NCI-H446 (cell line): ENCODE measurements at regions not wholly inside any gene's neighbourhood (a gene's known extent, or its start where the extent isn't known, plus 50 kb on each side); places are given as distances from the start of the nearest gene placed in this dataset.

Experiments
- DNase-seq, 2 experiments: peaks; one replicate each; lab custom pipeline; 2025; lab: John Stamatoyannopoulos, UW

- no peak for DNase-seq
These were observed 89.4 kb downstream of the TMEM30B start for GRCh38 chr14:61191733-61192132.

GRCh38 chr14:61190341-61190740, 90.8 kb downstream of the TMEM30B start:
- no peak for DNase-seq

GRCh38 chr14:61188978-61189808, 91.9 kb downstream of the TMEM30B start:
- no peak for DNase-seq

DNA sequence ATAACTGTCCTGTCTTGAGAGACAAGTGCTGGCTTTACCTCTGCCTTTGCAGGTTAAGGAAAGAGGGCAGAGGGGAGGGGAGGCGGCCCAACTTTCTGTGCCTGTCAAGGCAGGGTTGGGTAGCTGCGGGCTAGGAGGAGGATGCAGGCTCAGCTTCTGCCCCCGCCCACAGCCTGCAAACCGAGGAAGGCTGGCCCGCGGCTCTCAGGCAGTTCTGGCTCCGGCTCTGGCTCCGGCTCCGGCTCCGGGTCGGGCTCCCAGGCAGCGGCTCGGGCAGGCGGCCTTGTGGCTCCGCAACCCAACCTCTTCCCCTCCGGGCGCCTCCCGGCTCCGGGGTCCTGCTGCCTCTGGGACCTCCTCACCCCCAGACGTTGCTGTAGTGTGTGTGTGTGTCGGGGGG, 92.9 kb downstream of the TMEM30B start:
- no peak for DNase-seq

GRCh38 chr14:61187196-61187905, 93.8 kb downstream of the TMEM30B start:
- no peak for DNase-seq

DNA sequence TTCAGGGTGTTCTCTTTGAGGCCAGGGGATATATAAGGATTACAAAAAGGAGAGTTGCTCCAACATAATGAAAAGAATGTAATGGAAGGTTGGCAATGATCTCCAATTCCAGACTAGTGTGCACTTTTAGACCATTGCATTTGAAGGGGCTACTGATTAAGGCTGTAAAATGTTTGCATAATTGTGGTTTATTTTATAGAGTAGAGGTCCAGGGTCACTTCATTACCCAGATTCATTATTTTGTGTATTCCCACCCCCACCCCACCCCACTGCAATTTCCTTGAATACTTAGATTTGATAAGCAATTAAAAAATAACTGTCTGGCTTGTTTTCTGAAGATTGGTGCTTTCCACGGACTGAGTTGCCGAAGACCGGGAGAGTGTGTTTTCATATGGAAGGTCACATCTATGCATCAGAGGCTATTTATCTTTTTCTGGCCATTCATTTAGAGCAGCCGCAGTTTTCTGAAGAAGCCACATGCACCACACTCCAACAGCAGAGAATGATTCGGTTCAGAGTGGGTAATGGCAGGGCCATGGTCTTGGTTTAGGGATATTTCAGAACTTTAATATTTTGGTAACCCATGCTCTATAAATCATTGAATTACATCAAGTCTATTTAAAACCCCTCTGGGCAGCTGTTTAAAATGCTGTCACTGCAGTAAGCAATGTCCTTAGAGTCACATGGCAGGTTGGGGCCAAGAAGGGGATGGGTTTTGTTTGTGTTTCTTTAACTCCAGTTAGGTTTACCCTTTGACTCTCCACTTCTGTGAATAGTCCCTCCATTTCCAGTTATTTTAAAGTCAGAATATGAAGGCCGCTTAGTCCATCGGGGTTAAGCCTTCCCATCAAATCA, 94.6 kb downstream of the TMEM30B start:
- DNase-seq, result no peak

DNA sequence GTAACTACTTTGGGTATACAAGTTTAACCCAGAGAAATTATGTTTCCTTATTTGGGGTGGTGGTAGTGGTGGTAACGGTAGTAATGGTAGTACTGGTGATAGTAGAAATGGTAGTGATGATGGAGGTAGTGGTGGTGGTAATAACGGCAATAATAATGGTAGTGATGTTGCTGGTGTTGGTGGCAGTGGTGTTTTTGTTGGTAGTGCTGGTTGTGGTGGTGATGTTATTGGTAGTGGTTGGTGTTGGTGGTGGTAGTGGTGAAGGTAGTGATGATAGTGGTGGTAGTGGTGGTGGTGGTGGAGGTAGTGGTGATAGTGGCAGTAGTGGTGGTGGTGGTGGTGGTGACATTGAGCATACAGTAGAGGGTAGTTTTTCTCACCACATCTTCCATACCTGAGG, 95.6 kb downstream of the TMEM30B start:
- DNase-seq, result no peak

- no peak for DNase-seq
These were observed 97.0 kb downstream of the TMEM30B start for GRCh38 chr14:61184112-61184511.

DNA sequence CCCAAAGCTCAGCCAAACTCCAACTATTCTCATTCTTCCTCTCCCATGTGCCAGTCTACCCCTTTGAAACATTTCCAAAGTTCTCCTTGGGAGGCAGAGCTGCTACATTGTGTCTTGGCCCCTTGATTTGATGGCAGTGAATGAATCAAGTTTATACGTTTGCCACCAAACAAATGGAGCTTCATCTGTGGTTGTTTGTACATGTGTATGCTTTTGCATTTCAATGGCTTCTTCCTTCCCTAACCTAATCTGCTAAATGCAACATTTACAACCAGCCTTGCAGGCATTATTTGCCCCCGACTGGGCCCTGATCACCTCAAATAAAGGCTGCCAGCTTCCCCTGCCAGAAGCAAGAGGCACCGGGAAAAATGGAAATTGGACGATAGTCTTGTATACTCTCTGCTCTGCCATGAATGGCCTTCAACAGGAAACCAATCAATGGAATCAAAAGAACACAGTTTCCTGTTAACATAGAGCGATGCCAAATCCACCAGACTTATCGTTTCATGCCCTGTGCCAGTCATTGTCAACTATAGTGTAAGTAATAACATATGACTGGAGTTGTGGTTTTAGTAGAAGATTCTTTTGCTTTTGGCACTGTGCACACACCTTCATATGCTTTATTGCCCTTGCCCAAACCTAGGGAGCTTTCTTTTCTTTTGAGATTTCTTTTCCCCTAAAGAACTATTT, 97.8 kb downstream of the TMEM30B start:
- no peak for DNase-seq

- no peak for DNase-seq
These were observed 101.2 kb downstream of the TMEM30B start for GRCh38 chr14:61179796-61180398.

- no peak for DNase-seq
These were observed 102.0 kb downstream of the TMEM30B start for GRCh38 chr14:61179061-61179690.

DNA sequence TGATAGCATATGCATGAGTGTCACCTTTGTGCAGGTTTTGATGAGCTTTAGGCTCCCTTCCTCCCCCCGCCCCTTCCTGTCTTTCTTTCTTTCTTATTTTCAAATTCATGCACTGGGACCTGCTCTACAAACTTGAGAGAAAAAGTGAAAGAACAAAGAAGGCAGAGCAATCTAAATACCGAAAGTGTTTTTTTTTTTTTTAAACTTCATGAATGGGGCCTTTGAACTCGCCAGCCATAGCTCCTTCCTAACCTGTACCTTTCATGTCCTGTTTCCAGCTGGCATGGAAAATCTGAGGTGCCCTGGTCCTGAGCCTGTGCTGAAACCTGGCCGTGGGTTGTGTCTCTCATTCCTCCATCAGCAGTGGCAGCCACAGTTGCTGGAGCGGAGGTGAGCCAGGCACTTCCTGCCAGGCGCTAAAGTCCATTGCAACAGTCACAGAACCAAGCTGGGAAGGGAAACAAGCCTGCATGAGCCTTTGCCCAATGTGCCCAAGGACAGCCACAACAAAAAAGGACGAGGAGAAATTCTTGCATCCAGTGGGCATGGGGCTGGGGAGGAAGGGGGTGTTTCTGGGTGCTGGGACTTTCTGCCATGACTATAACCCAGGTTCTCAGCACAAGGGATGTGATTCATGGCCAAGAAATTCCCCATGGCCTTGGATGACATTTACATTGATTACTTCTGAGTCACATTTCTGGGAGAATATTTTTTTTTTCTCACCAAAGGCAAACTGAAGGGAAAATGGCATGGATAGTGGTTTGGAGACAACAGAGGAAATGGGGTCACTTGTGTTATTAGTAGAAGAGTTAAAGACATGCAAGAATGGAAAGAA, 102.7 kb downstream of the TMEM30B start:
- no peak for DNase-seq

- no peak for DNase-seq
These were observed 103.6 kb downstream of the TMEM30B start for GRCh38 chr14:61177279-61178225.

- no peak for DNase-seq
These were observed 104.5 kb downstream of the TMEM30B start for GRCh38 chr14:61176686-61177085.

DNA sequence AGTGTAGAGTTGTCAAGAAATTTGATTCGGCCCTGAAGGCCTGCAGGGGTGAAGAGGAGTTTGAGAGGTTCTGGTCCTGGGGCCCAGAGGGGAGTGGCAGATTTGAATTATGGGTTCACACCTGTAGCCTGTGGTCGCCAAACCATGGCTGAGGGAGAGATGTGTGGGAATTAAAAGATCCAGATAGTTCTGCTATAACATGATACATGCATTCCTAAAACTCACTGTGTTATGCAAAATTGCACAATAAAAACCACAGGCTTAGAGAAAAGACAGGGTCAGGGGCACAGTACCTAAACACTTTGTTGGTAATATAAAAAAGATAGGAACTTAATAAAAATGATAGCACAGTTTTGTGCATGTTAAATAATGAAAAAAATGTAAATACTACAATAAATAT, 106.2 kb downstream of the TMEM30B start:
- DNase-seq, result no peak

DNA sequence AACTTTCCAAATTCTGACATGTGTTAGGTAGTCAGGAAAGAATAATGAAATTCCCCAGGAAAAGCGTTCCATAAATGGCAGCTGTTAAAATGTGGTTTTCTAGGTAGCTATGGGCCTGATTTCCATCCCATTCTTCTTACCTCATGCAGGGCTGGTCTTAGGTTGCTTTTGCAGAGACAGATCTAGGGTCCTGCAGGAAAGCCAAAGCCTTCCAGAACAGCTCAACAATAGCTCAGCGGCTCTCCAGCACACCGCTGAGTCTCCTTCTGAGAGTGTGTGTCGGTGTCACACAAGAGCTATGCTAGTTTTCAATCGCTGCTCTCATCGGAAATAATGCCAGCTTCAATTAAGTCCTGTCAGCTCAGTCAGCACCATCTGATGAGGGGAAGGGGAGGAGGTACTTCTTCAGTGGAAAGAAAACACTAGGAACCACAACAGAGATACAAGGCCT, 106.7 kb downstream of the TMEM30B start:
- DNase-seq, result no peak

GRCh38 chr14:61171727-61172126, 109.4 kb downstream of the TMEM30B start:
- DNase-seq, result no peak

GRCh38 chr14:61168141-61168540, 113.0 kb downstream of the TMEM30B start:
- no peak for DNase-seq

- DNase-seq, result no peak
These were observed 113.5 kb downstream of the TMEM30B start for GRCh38 chr14:61167642-61168041.
